ENCODE measurements at regions not wholly inside any gene's neighbourhood (a gene's known extent, or its start where the extent isn't known, plus 50 kb on each side); places are given as distances from the start of the nearest gene placed in this dataset.
"Not testable (repeated sequence)": the region's sequence is repeated elsewhere in the genome, so short reads cannot be mapped to it uniquely, and the experiment has no call there.

GRCh38 chr9:30800421-30800820 lies 1584.0 kb upstream of the ACO1 start:
- H3K4me3 ChIP-seq (ENCODE audit: low read length): no peak overlapping the region
- no peak for TF ChIP-seq ZNF274 (IDR thresholded peaks at IDR 0.05; ENCODE audit: low read depth, low read length)

- H3K4me3 ChIP-seq (ENCODE audit: low read length): no peak overlapping the region
- no peak for TF ChIP-seq ZNF274 (IDR thresholded peaks at IDR 0.05; ENCODE audit: low read depth, low read length)
These were observed 1571.6 kb upstream of the ACO1 start for GRCh38 chr9:30812821-30813220.

GRCh38 chr9:30815585-30815984 lies 1568.9 kb upstream of the ACO1 start:
- H3K4me3 ChIP-seq (ENCODE audit: low read length): no peak overlapping the region
- no peak for TF ChIP-seq ZNF274 (IDR thresholded peaks at IDR 0.05; ENCODE audit: low read depth, low read length)

- TF ChIP-seq ZNF274 (IDR thresholded peaks at IDR 0.05; ENCODE audit: low read depth, low read length): no peak
- no peak overlapping the region for H3K4me3 ChIP-seq (ENCODE audit: low read length)
These were observed 1539.3 kb upstream of the ACO1 start for GRCh38 chr9:30845136-30845535.

GRCh38 chr9:30846651-30847050 lies 1537.8 kb upstream of the ACO1 start:
- no peak overlapping the region for H3K4me3 ChIP-seq (ENCODE audit: low read length)
- TF ChIP-seq ZNF274 (IDR thresholded peaks at IDR 0.05; ENCODE audit: low read depth, low read length): no peak

GRCh38 chr9:30851600-30851999 lies 1532.8 kb upstream of the ACO1 start:
- no peak for TF ChIP-seq ZNF274 (IDR thresholded peaks at IDR 0.05; ENCODE audit: low read depth, low read length)
- H3K4me3 ChIP-seq (ENCODE audit: low read length): no peak overlapping the region

GRCh38 chr9:30900706-30901105 lies 1483.7 kb upstream of the ACO1 start:
- TF ChIP-seq ZNF274 (IDR thresholded peaks at IDR 0.05; ENCODE audit: low read depth, low read length): no peak

GRCh38 chr9:30913331-30913730 lies 1471.1 kb upstream of the ACO1 start:
- no peak for TF ChIP-seq ZNF274 (IDR thresholded peaks at IDR 0.05; ENCODE audit: low read depth, low read length)
- no peak overlapping the region for H3K4me3 ChIP-seq (ENCODE audit: low read length)

More at GRCh38 chr9:30900706-30901105, 1483.7 kb upstream of the ACO1 start:
- H3K4me3 ChIP-seq (ENCODE audit: low read length): no peak overlapping the region

GRCh38 chr9:30915451-30915850 lies 1469.0 kb upstream of the ACO1 start:
- no peak for TF ChIP-seq ZNF274 (IDR thresholded peaks at IDR 0.05; ENCODE audit: low read depth, low read length)
- H3K4me3 ChIP-seq (ENCODE audit: low read length): no peak overlapping the region

- no peak overlapping the region for H3K4me3 ChIP-seq (ENCODE audit: low read length)
- no peak for TF ChIP-seq ZNF274 (IDR thresholded peaks at IDR 0.05; ENCODE audit: low read depth, low read length)
These were observed 1459.3 kb upstream of the ACO1 start for GRCh38 chr9:30925126-30925525.

- no peak overlapping the region for H3K4me3 ChIP-seq (ENCODE audit: low read length)
- TF ChIP-seq ZNF274 (IDR thresholded peaks at IDR 0.05; ENCODE audit: low read depth, low read length): no peak
These were observed 1458.8 kb upstream of the ACO1 start for GRCh38 chr9:30925635-30926034.

- H3K4me3 ChIP-seq (ENCODE audit: low read length): no peak overlapping the region
These were observed 1456.4 kb upstream of the ACO1 start for GRCh38 chr9:30928045-30928444.

GRCh38 chr9:30932226-30932625 lies 1452.2 kb upstream of the ACO1 start:
- no peak overlapping the region for H3K4me3 ChIP-seq (ENCODE audit: low read length)
- TF ChIP-seq ZNF274 (IDR thresholded peaks at IDR 0.05; ENCODE audit: low read depth, low read length): no peak

More at GRCh38 chr9:30928045-30928444, 1456.4 kb upstream of the ACO1 start:
- TF ChIP-seq ZNF274 (IDR thresholded peaks at IDR 0.05; ENCODE audit: low read depth, low read length): no peak

GRCh38 chr9:30935730-30936129 lies 1448.7 kb upstream of the ACO1 start:
- H3K4me3 ChIP-seq (ENCODE audit: low read length): no peak overlapping the region
- no peak for TF ChIP-seq ZNF274 (IDR thresholded peaks at IDR 0.05; ENCODE audit: low read depth, low read length)

GRCh38 chr9:30937106-30937505 lies 1447.3 kb upstream of the ACO1 start:
- no peak for TF ChIP-seq ZNF274 (IDR thresholded peaks at IDR 0.05; ENCODE audit: low read depth, low read length)
- no peak overlapping the region for H3K4me3 ChIP-seq (ENCODE audit: low read length)

- not testable (repeated sequence) for H3K4me3 ChIP-seq (ENCODE audit: low read length)
These were observed 1441.6 kb upstream of the ACO1 start for GRCh38 chr9:30942852-30943251.

All from GM08714 (cell line).